22Rv1 (cell line): ENCODE measurements at regions not wholly inside any gene's neighbourhood (a gene's known extent, or its start where the extent isn't known, plus 50 kb on each side); places are given as distances from the start of the nearest gene placed in this dataset.

ENCODE experiments used
- CTCF ChIP-seq: fragments of 450-650 bp; IDR thresholded peaks from 2 replicates; pipeline ENCODE4 v1.5.1; 2017; ENCODE audit warnings: mild to moderate bottlenecking
- ZFX ChIP-seq: fragments of 450-650 bp; IDR thresholded peaks from 2 replicates; pipeline ENCODE4 v1.6.1; 2017; ENCODE audit warnings: antibody characterized with exemption, borderline replicate concordance

DNA sequence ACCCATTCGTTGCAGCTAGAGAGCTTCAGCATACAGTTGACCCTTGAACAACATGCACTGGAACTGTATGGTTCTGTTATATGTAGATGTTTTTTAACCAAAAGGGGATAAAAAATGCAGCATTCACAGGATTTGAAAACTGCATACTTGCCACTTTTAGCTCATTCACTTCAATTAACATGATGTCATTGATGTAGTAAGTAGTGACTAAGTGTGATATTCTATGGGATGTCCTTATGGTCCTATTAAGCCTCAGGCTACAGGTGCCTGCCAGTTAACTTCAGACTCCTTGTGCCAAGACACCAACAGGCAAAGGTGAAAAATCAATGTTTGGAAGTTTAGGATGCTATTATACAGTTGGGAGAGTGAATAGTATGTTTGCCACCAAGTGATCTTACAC lies 553.6 kb upstream of the NECTIN3 start:
- no peak for TF ChIP-seq CTCF
- no peak for TF ChIP-seq ZFX
